Uterus (tissue), 3 donors: ENCODE measurements at regions not wholly inside any gene's neighbourhood (a gene's known extent, or its start where the extent isn't known, plus 50 kb on each side); places are given as distances from the start of the nearest gene placed in this dataset.

Experiments used
- DNase-seq, 2 donors: peaks; one replicate each; pipeline ENCODE4 v3.0.0-alpha.2; 2019 to 2020
- H3K27ac ChIP-seq, 2 donors: fragments of 200-600 bp; sonication (generic); 1 replicate in 1 of 2; 2 replicates in 1 of 2; pipeline ENCODE4 v1.5.1; 2016 to 2018
- H3K27me3 ChIP-seq, 2 donors: fragments of 200-600 bp; sonication (generic); one replicate each; pipeline ENCODE4 v1.5.1; 2018 to 2019; ENCODE audit warnings: control low read depth in 1 of 2
- H3K36me3 ChIP-seq, 2 donors: fragments of 200-600 bp; sonication (generic); one replicate each; pipeline ENCODE4 v1.5.1; 2019; ENCODE audit warnings: control low read depth in 1 of 2
- H3K4me1 ChIP-seq, 2 donors: fragments of 200-600 bp; sonication (generic); one replicate each; pipeline ENCODE4 v1.5.1; 2018 to 2019; ENCODE audit warnings: control low read depth in 1 of 2
- H3K4me3 ChIP-seq, 2 donors: fragments of 200-600 bp; sonication (generic); 1 replicate in 1 of 2; 2 replicates in 1 of 2; pipeline ENCODE4 v1.5.1; 2018 to 2019; ENCODE audit warnings: mild to moderate bottlenecking in 1 of 2
- H3K9me3 ChIP-seq, 2 donors: fragments of 200-600 bp; sonication (generic); one replicate each; pipeline ENCODE4 v1.5.1; 2019; ENCODE audit warnings: control low read depth in 1 of 2
- CTCF ChIP-seq, 4 experiments: fragments of 200-600 bp in 2 of 4; fragments of 450-650 bp in 2 of 4; sonication (generic) in 2 of 4; IDR thresholded peaks; one replicate each; pipeline ENCODE4 v1.5.1; 2016 to 2019; ENCODE audit warnings: antibody characterized with exemption in 4 of 4, mild to moderate bottlenecking in 2 of 4, moderate library complexity in 1 of 4
- POLR2A ChIP-seq, 2 donors: fragments of 450-650 bp; IDR thresholded peaks; one replicate each; pipeline ENCODE4 v1.6.1; 2016; ENCODE audit warnings: antibody characterized with exemption in 2 of 2, mild to moderate bottlenecking in 1 of 2, moderate library complexity in 1 of 2
- intact Hi-C: fragments of 100-400 bp; cut with DNase I; formaldehyde crosslinking; loops from one replicate; pipeline ENCODE4 v1.15.1; 2023; ENCODE audit warnings: low total_unique reads
- donor health status: DM: yes; HTN: yes; CAD: no.

- no peak for TF ChIP-seq CTCF (IDR thresholded peaks at IDR 0.05)
- no peak for TF ChIP-seq POLR2A (IDR thresholded peaks at IDR 0.05)
- Histone ChIP-seq H3K36me3 (no peaks in the 10 kb centered on the region), H3K4me1 (no peaks in the 10 kb centered on the region), H3K27me3 (no peaks in the 10 kb centered on the region), H3K9me3 (no peaks in the 10 kb centered on the region), H3K4me3 (no peak overlapping the region), H3K27ac (no peak overlapping the region)
- intact Hi-C loops, result no loop called here
- no peak for DNase-seq
Observed at GRCh38 chr11:23590596-23591308, 730.5 kb upstream of the CCDC179 start.

- H3K4me3 ChIP-seq, result no peak overlapping the region
- no peak overlapping the region for H3K27ac ChIP-seq
- no peaks in the 10 kb centered on the region for H3K9me3 ChIP-seq
- no peaks in the 10 kb centered on the region for H3K4me1 ChIP-seq
- no peaks in the 10 kb centered on the region for H3K36me3 ChIP-seq
- DNase-seq, result no peak
- TF ChIP-seq POLR2A (IDR thresholded peaks at IDR 0.05), result no peak
- no peak for TF ChIP-seq CTCF (IDR thresholded peaks at IDR 0.05)
- no peaks in the 10 kb centered on the region for H3K27me3 ChIP-seq
- intact Hi-C loops, result no loop called here
Observed at GRCh38 chr11:23594755-23595154, 734.5 kb upstream of the CCDC179 start.

DNA sequence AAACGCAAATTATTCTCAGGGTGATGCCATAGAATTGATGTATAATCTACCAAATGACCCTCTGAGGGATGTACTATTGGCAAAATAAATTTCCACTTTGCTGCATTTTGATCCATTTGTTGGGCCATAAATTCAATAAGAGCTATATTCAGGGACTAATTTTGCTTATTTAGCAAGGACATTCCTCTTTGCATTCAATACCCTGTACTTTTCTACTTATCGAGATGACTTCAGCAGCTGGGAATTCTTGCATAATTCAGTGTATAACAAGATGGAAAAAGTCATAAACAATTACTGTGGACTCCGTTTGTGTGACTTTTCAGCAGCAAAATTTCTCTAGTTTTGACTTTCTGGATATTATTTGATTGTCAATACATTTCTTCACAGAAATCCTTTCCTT, 744.7 kb upstream of the CCDC179 start:
- intact Hi-C loops, result no loop called here

GRCh38 chr11:23606191-23606590, 745.9 kb upstream of the CCDC179 start:
- no peak overlapping the region for H3K27ac ChIP-seq
- H3K9me3 ChIP-seq, result no peaks in the 10 kb centered on the region
- intact Hi-C loops, result no loop called here
- no peak for DNase-seq
- H3K27me3 ChIP-seq, result no peaks in the 10 kb centered on the region
- H3K4me1 ChIP-seq, result no peaks in the 10 kb centered on the region
- TF ChIP-seq CTCF (IDR thresholded peaks at IDR 0.05), result no peak
- TF ChIP-seq POLR2A (IDR thresholded peaks at IDR 0.05), result no peak
- H3K36me3 ChIP-seq, result no peaks in the 10 kb centered on the region
- H3K4me3 ChIP-seq, result no peak overlapping the region

More for the DNA sequence above, 744.7 kb upstream of the CCDC179 start:
- TF ChIP-seq CTCF (IDR thresholded peaks at IDR 0.05) (no peak), POLR2A (IDR thresholded peaks at IDR 0.05) (no peak)
- Histone ChIP-seq H3K27ac (no peak overlapping the region), H3K4me1 (no peaks in the 10 kb centered on the region), H3K4me3 (no peak overlapping the region), H3K9me3 (no peaks in the 10 kb centered on the region), H3K36me3 (no peaks in the 10 kb centered on the region), H3K27me3 (no peaks in the 10 kb centered on the region)
- no peak for DNase-seq

DNA sequence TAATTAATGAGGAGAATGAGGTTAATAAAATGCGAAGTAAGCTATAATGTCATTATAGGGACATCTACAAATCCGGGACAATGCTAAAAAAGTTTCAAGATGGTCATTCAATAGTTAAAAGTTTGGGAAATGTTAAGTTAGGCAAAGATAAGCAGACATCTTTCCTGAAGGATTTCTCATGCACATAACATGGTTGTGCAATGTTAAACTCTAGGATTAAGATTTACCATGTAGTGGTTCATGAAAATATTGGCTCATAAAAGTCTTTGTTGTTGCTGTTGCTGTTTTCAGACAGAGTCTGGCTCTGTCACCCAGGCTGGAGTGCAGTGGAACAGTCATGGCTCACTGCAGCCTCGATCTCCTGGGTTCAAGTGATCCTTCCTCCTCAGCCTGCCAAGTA, 751.5 kb upstream of the CCDC179 start:
- intact Hi-C loops, result no loop called here
- Histone ChIP-seq H3K4me1 (no peaks in the 10 kb centered on the region), H3K27ac (no peak overlapping the region), H3K36me3 (no peaks in the 10 kb centered on the region), H3K4me3 (no peak overlapping the region), H3K9me3 (no peaks in the 10 kb centered on the region), H3K27me3 (no peaks in the 10 kb centered on the region)
- no peak for TF ChIP-seq POLR2A (IDR thresholded peaks at IDR 0.05)
- TF ChIP-seq CTCF (IDR thresholded peaks at IDR 0.05), result no peak
- no peak for DNase-seq
